ENCODE measurements at regions not wholly inside any gene's neighbourhood (a gene's known extent, or its start where the extent isn't known, plus 50 kb on each side); places are given as distances from the start of the nearest gene placed in this dataset.
A peak's percentile ranks its signal among the peaks of the same experiment; 100 is the strongest.

DNA sequence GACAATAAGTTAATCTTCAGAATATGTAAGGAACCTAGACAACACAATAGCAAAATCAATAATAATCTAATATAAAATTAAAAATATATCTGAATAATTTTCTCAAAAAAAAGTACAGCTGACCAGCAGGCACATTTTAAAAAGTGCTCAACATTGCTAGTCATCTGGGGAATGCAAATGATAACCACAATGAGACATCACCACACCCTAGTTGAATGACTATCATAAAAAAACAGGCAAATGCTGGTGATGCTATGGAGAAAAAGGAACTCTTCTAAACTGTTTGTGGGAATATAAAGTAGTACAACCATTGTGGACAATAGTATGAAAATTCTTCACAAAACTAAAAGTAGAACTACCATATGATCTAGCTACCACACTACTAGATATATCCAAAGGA, 956.9 kb upstream of the NDST4 start:
- no peak for TF ChIP-seq CTCF (conservative IDR thresholded peaks at IDR 0.05; ENCODE audit: low read depth, low read length)
- no peak for DNase-seq (ENCODE audit: low read depth)
- H3K4me3 ChIP-seq (ENCODE audit: low read depth, low read length): no peak overlapping the region

- TF ChIP-seq CTCF (conservative IDR thresholded peaks at IDR 0.05; ENCODE audit: low read depth, low read length): no peak
- DNase-seq (ENCODE audit: low read depth): no peak
- no peak overlapping the region for H3K4me3 ChIP-seq (ENCODE audit: low read depth, low read length)
Measured at GRCh38 chr4:116066711-116067245, 953.4 kb upstream of the NDST4 start.

- H3K4me3 ChIP-seq (ENCODE audit: low read depth, low read length): no peak overlapping the region
- no peak for DNase-seq (ENCODE audit: low read depth)
- no peak for TF ChIP-seq CTCF (conservative IDR thresholded peaks at IDR 0.05; ENCODE audit: low read depth, low read length)
Measured at GRCh38 chr4:116064331-116064730, 950.9 kb upstream of the NDST4 start.

DNA sequence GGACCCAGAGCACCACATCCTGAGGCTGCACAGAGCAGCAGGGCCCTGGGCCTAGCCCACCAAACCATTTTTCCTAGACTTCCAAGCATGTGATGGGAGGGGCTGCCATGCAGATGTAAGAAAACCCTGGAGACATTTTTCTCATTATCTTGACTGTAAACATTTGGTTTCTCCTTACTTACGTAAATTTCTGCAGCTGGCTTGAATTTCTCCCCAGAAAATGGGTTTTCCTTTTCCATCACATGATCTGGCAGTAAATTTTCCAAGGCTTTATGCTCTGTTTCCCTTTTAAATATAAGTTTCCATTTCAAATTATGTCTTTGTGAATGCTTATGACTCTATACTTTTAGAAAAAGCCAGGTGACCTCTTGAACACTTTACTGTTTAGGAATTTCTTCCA, 945.9 kb upstream of the NDST4 start:
- H3K4me3 ChIP-seq (ENCODE audit: low read depth, low read length): no peak overlapping the region
- no peak for TF ChIP-seq CTCF (conservative IDR thresholded peaks at IDR 0.05; ENCODE audit: low read depth, low read length)
- no peak for DNase-seq (ENCODE audit: low read depth)

DNA sequence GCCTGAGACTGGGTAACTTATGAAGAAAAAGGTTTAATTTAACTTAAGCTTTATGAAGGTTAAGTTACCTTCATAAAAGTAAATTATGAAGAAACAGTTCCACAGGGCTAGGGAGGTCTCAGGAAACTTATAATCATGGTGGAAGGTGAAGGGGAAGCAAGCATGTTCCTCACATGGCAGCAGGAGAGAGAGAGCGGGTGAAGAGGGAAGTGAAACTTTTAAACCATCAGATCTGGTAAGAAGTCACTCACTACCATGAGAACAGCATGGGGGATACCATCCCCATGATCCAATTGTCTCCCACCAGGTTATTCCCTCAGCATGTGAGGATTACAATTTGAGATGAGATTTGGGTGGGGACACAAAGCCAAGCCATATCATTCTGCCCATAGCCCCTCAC, 944.7 kb upstream of the NDST4 start:
- no peak for TF ChIP-seq CTCF (conservative IDR thresholded peaks at IDR 0.05; ENCODE audit: low read depth, low read length)
- no peak for DNase-seq (ENCODE audit: low read depth)
- H3K4me3 ChIP-seq (ENCODE audit: low read depth, low read length): no peak overlapping the region

DNA sequence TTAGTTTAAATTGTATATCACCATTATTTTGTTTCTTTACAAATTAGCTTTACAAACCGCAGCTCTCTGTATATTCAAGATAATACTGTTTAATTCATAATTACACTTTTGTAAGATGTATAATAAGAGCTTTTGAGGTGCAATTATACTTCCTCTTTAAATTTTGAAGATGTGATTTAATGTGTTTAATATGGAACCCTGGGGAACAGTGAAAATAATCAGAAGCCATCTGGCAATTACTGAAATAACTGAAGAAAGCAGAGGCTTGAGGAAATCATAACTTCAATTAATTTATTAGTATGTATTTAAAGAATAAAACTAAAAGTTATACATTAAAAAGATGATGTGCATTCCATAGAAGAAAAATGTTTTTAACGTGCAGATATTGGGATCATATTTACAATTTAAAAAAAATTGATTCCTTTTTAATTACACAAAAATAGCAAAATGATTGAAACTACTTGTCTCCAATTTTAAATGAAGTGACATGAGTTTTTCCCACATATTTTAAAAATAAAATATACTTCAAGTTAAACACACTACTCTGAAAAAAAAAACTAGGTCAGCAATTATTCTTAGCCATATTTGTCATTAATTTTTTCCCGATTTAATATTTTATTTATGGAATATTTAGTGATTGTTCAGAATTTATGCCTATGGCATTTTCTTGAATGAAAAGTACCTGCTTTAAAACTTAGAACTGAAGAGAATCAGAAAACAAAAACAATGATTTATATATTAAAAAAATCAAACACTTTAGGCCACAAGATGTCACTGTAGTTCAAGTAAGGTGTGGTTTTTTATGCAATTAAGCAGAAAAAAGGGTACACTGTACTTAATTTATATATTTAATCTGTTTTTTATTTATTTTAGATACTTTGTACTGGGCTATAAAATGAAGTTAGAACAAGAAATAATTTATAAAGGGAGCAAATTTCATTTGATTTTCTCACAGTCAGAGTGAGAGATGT, 942.7 kb upstream of the NDST4 start:
- DNase-seq (ENCODE audit: low read depth): peak; percentile 22
- H3K4me3 ChIP-seq (ENCODE audit: low read depth, low read length): no peak overlapping the region
- TF ChIP-seq CTCF (conservative IDR thresholded peaks at IDR 0.05; ENCODE audit: low read depth, low read length): peak; percentile 32
